GM18499 (cell line): ENCODE measurements at regions not wholly inside any gene's neighbourhood (a gene's known extent, or its start where the extent isn't known, plus 50 kb on each side); places are given as distances from the start of the nearest gene placed in this dataset.

Experiments used
- ATAC-seq: cut with Tn5 transposase; IDR thresholded peaks from one replicate; pipeline ENCODE4 v1.9.1; 2021; ENCODE audit warnings: moderate number of reproducible peaks; ENCODE audit not compliant: insufficient read depth, unreplicated experiment

- no peak for ATAC-seq
These were observed 256.8 kb downstream of the TOMM20 start for GRCh38 chr1:234871710-234872271.

GRCh38 chr1:234871039-234871709, 257.5 kb downstream of the TOMM20 start:
- no peak for ATAC-seq

GRCh38 chr1:234870020-234870981, 258.3 kb downstream of the TOMM20 start:
- no peak for ATAC-seq

- ATAC-seq, result no peak
These were observed 259.2 kb downstream of the TOMM20 start for GRCh38 chr1:234869182-234870019.

- no peak for ATAC-seq
These were observed 258.5 kb upstream of the IRF2BP2 start for GRCh38 chr1:234868296-234869147.

GRCh38 chr1:234866007-234866866, 256.3 kb upstream of the IRF2BP2 start:
- no peak for ATAC-seq

- no peak for ATAC-seq
These were observed 255.4 kb upstream of the IRF2BP2 start for GRCh38 chr1:234865171-234866006.

- no peak for ATAC-seq
These were observed 254.1 kb upstream of the IRF2BP2 start for GRCh38 chr1:234864116-234864515.

- ATAC-seq, result no peak
These were observed 253.6 kb upstream of the IRF2BP2 start for GRCh38 chr1:234863551-234863971.

- no peak for ATAC-seq
These were observed 253.1 kb upstream of the IRF2BP2 start for GRCh38 chr1:234862944-234863515.

GRCh38 chr1:234862360-234862943, 252.5 kb upstream of the IRF2BP2 start:
- ATAC-seq, result no peak

GRCh38 chr1:234861761-234862160, 251.8 kb upstream of the IRF2BP2 start:
- ATAC-seq, result no peak

GRCh38 chr1:234861024-234861620, 251.1 kb upstream of the IRF2BP2 start:
- ATAC-seq, result no peak

GRCh38 chr1:234858722-234859121, 248.7 kb upstream of the IRF2BP2 start:
- ATAC-seq, result no peak

GRCh38 chr1:234856845-234857245, 246.9 kb upstream of the IRF2BP2 start:
- ATAC-seq, result no peak

GRCh38 chr1:234855851-234856250, 245.9 kb upstream of the IRF2BP2 start:
- ATAC-seq, result no peak
